ENCODE measurements at regions not wholly inside any gene's neighbourhood (a gene's known extent, or its start where the extent isn't known, plus 50 kb on each side); places are given as distances from the start of the nearest gene placed in this dataset.
"Not testable (repeated sequence)": the region's sequence is repeated elsewhere in the genome, so short reads cannot be mapped to it uniquely, and the experiment has no call there.

GRCh38 chr11:69874984-69875624 lies 55.9 kb upstream of the FGF3 start:
- H3K9me3 ChIP-seq = no peaks in the 10 kb centered on the region
- intact Hi-C loops (cut with DNase I) = no loop called here
- H3K36me3 ChIP-seq = no peaks in the 10 kb centered on the region
- peaks cover 0 to 4% (median 0%) of the 10 kb centered on the region in 4 donors for H3K4me1 ChIP-seq
- TF ChIP-seq POLR2A (IDR thresholded peaks at IDR 0.05) = no peak
- TF ChIP-seq EP300 (IDR thresholded peaks at IDR 0.05) = no peak
- TF ChIP-seq, protein P1, sequence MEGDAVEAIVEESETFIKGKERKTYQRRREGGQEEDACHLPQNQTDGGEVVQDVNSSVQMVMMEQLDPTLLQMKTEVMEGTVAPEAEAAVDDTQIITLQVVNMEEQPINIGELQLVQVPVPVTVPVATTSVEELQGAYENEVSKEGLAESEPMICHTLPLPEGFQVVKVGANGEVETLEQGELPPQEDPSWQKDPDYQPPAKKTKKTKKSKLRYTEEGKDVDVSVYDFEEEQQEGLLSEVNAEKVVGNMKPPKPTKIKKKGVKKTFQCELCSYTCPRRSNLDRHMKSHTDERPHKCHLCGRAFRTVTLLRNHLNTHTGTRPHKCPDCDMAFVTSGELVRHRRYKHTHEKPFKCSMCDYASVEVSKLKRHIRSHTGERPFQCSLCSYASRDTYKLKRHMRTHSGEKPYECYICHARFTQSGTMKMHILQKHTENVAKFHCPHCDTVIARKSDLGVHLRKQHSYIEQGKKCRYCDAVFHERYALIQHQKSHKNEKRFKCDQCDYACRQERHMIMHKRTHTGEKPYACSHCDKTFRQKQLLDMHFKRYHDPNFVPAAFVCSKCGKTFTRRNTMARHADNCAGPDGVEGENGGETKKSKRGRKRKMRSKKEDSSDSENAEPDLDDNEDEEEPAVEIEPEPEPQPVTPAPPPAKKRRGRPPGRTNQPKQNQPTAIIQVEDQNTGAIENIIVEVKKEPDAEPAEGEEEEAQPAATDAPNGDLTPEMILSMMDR (IDR thresholded peaks at IDR 0.05) = no peak
- no peak for TF ChIP-seq POLR2AphosphoS5 (IDR thresholded peaks at IDR 0.05)
- H3K4me3 ChIP-seq = no peak overlapping the region
- WGBS, 2 donors = 60 to 64% methylated on average over 21 of the region's 21 CpGs
- peak; percentile 36 for DNase-seq
- H3K27me3 ChIP-seq = no peaks in the 10 kb centered on the region
- H3K27ac ChIP-seq = no peak overlapping the region

DNA sequence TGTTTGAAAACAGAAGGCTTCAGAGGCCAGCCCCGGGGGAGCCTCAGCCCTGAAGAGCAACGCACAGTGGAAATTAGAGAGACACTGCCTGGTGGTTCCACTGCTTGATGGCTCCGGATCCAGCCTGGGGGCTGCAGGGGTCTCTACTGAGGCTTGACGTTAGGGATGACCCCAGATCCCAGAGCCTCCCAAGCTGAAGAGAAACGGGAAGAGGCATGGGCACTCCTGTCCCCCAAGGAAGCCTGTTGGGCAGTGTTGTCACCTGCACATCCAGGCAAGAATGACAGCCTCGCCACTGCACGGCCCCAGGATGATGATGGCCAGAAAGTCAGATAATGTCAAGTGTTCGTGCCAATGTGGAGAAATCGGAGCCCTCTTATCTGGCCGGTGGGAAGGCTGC lies 56.8 kb upstream of the FGF3 start:
- 89 to 91% methylated on average over 10 of the region's 10 CpGs for WGBS, 2 donors
- intact Hi-C loops (cut with DNase I) = no loop called here
- Histone ChIP-seq H3K4me1 (peaks cover 0 to 2% (median 0%) of the 10 kb centered on the region in 4 donors), H3K27me3 (no peaks in the 10 kb centered on the region), H3K36me3 (no peaks in the 10 kb centered on the region), H3K27ac (no peak overlapping the region), H3K9me3 (no peaks in the 10 kb centered on the region), H3K4me3 (no peak overlapping the region)
- peak; percentile 52 for DNase-seq
- TF ChIP-seq EP300 (IDR thresholded peaks at IDR 0.05) = no peak
- TF ChIP-seq POLR2A (IDR thresholded peaks at IDR 0.05) = no peak
- TF ChIP-seq POLR2AphosphoS5 (IDR thresholded peaks at IDR 0.05) = no peak
- TF ChIP-seq, protein P1 (IDR thresholded peaks at IDR 0.05) = no peak

- no peaks in the 10 kb centered on the region for H3K36me3 ChIP-seq
- no peaks in the 10 kb centered on the region for H3K4me1 ChIP-seq
- intact Hi-C loops (cut with DNase I) = no loop called here
- no peak overlapping the region for H3K4me3 ChIP-seq
- no peaks in the 10 kb centered on the region for H3K9me3 ChIP-seq
- DNase-seq = peak; percentile 33
- WGBS, 2 donors = 90 to 91% methylated on average over 8 of the region's 8 CpGs
- no peak for TF ChIP-seq POLR2A (IDR thresholded peaks at IDR 0.05)
- no peak for TF ChIP-seq EP300 (IDR thresholded peaks at IDR 0.05)
- no peak for TF ChIP-seq POLR2AphosphoS5 (IDR thresholded peaks at IDR 0.05)
- TF ChIP-seq, protein P1 (IDR thresholded peaks at IDR 0.05) = no peak
- H3K27me3 ChIP-seq = peaks cover 0 to 7% (median 0%) of the 10 kb centered on the region in 3 donors
- no peak overlapping the region for H3K27ac ChIP-seq
Observed at GRCh38 chr11:69877235-69877634, 58.0 kb upstream of the FGF3 start.

DNA sequence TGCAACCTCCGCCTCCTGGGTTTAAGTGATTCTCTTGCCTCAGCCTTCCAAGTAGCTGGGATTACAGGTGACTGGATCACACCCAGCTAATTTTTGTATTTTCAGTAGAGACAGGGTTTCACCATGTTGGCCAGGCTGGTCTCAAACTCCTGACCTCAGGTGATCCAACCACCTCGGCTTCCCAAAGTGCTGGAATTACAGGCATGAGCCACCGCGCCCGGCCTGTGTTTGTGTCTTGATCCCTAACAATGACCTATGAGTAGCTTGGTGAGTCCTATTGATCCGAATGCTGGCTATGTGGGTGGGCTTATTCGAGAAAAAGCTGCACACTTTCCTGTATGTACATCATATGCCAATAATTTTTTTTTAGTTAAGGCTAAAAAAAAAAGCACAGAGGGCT lies 58.5 kb upstream of the FGF3 start:
- H3K36me3 ChIP-seq; H3K27ac ChIP-seq; H3K4me3 ChIP-seq; H3K4me1 ChIP-seq; H3K9me3 ChIP-seq; intact Hi-C loops (cut with DNase I); H3K27me3 ChIP-seq: not testable (repeated sequence)
- WGBS, 2 donors = 89 to 91% methylated on average over 7 of the region's 7 CpGs
- DNase-seq = peak; percentile 21

- WGBS, 2 donors = 80 to 85% methylated on average over 12 of the region's 12 CpGs
- TF ChIP-seq POLR2A (IDR thresholded peaks at IDR 0.05) (no peak), EP300 (IDR thresholded peaks at IDR 0.05) (no peak), POLR2AphosphoS5 (IDR thresholded peaks at IDR 0.05) (no peak)
- TF ChIP-seq, protein P1 (IDR thresholded peaks at IDR 0.05) = no peak
- Histone ChIP-seq H3K4me3 (no peak overlapping the region), H3K9me3 (no peaks in the 10 kb centered on the region), H3K27me3 (peaks cover 0 to 7% (median 0%) of the 10 kb centered on the region in 3 donors), H3K4me1 (no peaks in the 10 kb centered on the region), H3K36me3 (no peaks in the 10 kb centered on the region), H3K27ac (no peak overlapping the region)
- intact Hi-C loops (cut with DNase I) = no loop called here
- DNase-seq = peak; percentile 49
Observed at GRCh38 chr11:69878144-69878883, 59.1 kb upstream of the FGF3 start.

Measured in sigmoid colon (tissue), 6 donors.